ENCODE measurements at regions not wholly inside any gene's neighbourhood (a gene's known extent, or its start where the extent isn't known, plus 50 kb on each side); places are given as distances from the start of the nearest gene placed in this dataset.

GRCh38 chr3:104854468-104854867 is 512.2 kb upstream of the ALCAM start:
- no peak for TF ChIP-seq CTCF (IDR thresholded peaks at IDR 0.05; ENCODE audit: low read length)
- TF ChIP-seq EZH2 (optimal IDR thresholded peaks at IDR 0.05; ENCODE audit: low read depth, low read length): no peak
- TF ChIP-seq EZH2phosphoT487 (IDR thresholded peaks at IDR 0.05; ENCODE audit: low read length): no peak

Measured in MM.1S (cell line).